ENCODE measurements at regions not wholly inside any gene's neighbourhood (a gene's known extent, or its start where the extent isn't known, plus 50 kb on each side); places are given as distances from the start of the nearest gene placed in this dataset.

- Mint-ChIP-seq H3K36me3 (no peaks in the 10 kb centered on the region), H3K27ac (no peak overlapping the region), H3K9me3 (no peaks in the 10 kb centered on the region), H3K27me3 (no peaks in the 10 kb centered on the region), H3K4me3 (no peak overlapping the region), H3K4me1 (no peaks in the 10 kb centered on the region)
- no peak for ATAC-seq (replicated peaks)
- no peak for DNase-seq
Observed at GRCh38 chr4:125461676-125462363, 147.1 kb downstream of the FAT4 start.

GRCh38 chr4:125464146-125464545 lies 149.4 kb downstream of the FAT4 start:
- H3K9me3 Mint-ChIP-seq: no peaks in the 10 kb centered on the region

GRCh38 chr4:125481334-125482045 lies 166.7 kb downstream of the FAT4 start:
- Mint-ChIP-seq H3K4me3 (no peak overlapping the region), H3K9me3 (peaks cover 0 to 4% of the 10 kb centered on the region in 2 donors), H3K4me1 (no peaks in the 10 kb centered on the region), H3K36me3 (no peaks in the 10 kb centered on the region), H3K27me3 (no peaks in the 10 kb centered on the region), H3K27ac (no peak overlapping the region)
- DNase-seq: no peak
- ATAC-seq (replicated peaks): no peak

More at GRCh38 chr4:125464146-125464545, 149.4 kb downstream of the FAT4 start:
- Mint-ChIP-seq H3K27ac (no peak overlapping the region), H3K27me3 (no peaks in the 10 kb centered on the region), H3K36me3 (no peaks in the 10 kb centered on the region), H3K4me3 (no peak overlapping the region), H3K4me1 (no peaks in the 10 kb centered on the region)
- ATAC-seq (replicated peaks): no peak
- DNase-seq: no peak

GRCh38 chr4:125482822-125483221 lies 168.1 kb downstream of the FAT4 start:
- Mint-ChIP-seq H3K4me1 (no peaks in the 10 kb centered on the region), H3K36me3 (no peaks in the 10 kb centered on the region), H3K27me3 (no peaks in the 10 kb centered on the region), H3K9me3 (peaks cover 0 to 4% of the 10 kb centered on the region in 2 donors), H3K27ac (no peak overlapping the region), H3K4me3 (no peak overlapping the region)
- DNase-seq: no peak
- no peak for ATAC-seq (replicated peaks)

- Mint-ChIP-seq H3K27ac (no peak overlapping the region), H3K4me1 (no peaks in the 10 kb centered on the region), H3K9me3 (peaks cover 4 to 6% of the 10 kb centered on the region in 2 donors), H3K4me3 (no peak overlapping the region), H3K36me3 (no peaks in the 10 kb centered on the region), H3K27me3 (no peaks in the 10 kb centered on the region)
- DNase-seq (no peak), ATAC-seq (replicated peaks) (no peak)
Observed at GRCh38 chr4:125483278-125483677, 168.5 kb downstream of the FAT4 start.

GRCh38 chr4:125484912-125485311 lies 170.2 kb downstream of the FAT4 start:
- H3K9me3 Mint-ChIP-seq: peaks cover 3 to 9% of the 10 kb centered on the region in 2 donors
- no peak for DNase-seq
- H3K4me3 Mint-ChIP-seq: no peak overlapping the region
- ATAC-seq (replicated peaks): no peak
- H3K36me3 Mint-ChIP-seq: no peaks in the 10 kb centered on the region
- H3K27ac Mint-ChIP-seq: no peak overlapping the region
- H3K4me1 Mint-ChIP-seq: no peaks in the 10 kb centered on the region
- no peaks in the 10 kb centered on the region for H3K27me3 Mint-ChIP-seq

- ATAC-seq (replicated peaks): no peak
- no peaks in the 10 kb centered on the region for H3K36me3 Mint-ChIP-seq
- no peaks in the 10 kb centered on the region for H3K27me3 Mint-ChIP-seq
- H3K4me1 Mint-ChIP-seq: no peaks in the 10 kb centered on the region
- no peak overlapping the region for H3K4me3 Mint-ChIP-seq
- no peak for DNase-seq
- H3K9me3 Mint-ChIP-seq: peaks cover 6 to 16% of the 10 kb centered on the region in 2 donors
- H3K27ac Mint-ChIP-seq: no peak overlapping the region
Observed at GRCh38 chr4:125486351-125486750, 171.6 kb downstream of the FAT4 start.

GRCh38 chr4:125489952-125490690 lies 175.4 kb downstream of the FAT4 start:
- H3K4me1 Mint-ChIP-seq: no peaks in the 10 kb centered on the region
- H3K9me3 Mint-ChIP-seq: peaks cover 6 to 16% of the 10 kb centered on the region in 2 donors
- H3K27me3 Mint-ChIP-seq: no peaks in the 10 kb centered on the region
- no peak for ATAC-seq (replicated peaks)
- H3K36me3 Mint-ChIP-seq: no peaks in the 10 kb centered on the region
- H3K27ac Mint-ChIP-seq: no peak overlapping the region
- DNase-seq: no peak
- H3K4me3 Mint-ChIP-seq: no peak overlapping the region

GRCh38 chr4:125492957-125493356 lies 178.2 kb downstream of the FAT4 start:
- H3K4me3 Mint-ChIP-seq: no peak overlapping the region
- no peaks in the 10 kb centered on the region for H3K27me3 Mint-ChIP-seq
- no peak for ATAC-seq (replicated peaks)
- no peaks in the 10 kb centered on the region for H3K4me1 Mint-ChIP-seq
- no peak for DNase-seq
- peaks cover 6 to 15% of the 10 kb centered on the region in 2 donors for H3K9me3 Mint-ChIP-seq
- H3K36me3 Mint-ChIP-seq: no peaks in the 10 kb centered on the region
- no peak overlapping the region for H3K27ac Mint-ChIP-seq

- no peaks in the 10 kb centered on the region for H3K36me3 Mint-ChIP-seq
- no peaks in the 10 kb centered on the region for H3K27me3 Mint-ChIP-seq
- ATAC-seq (replicated peaks): no peak
- no peak overlapping the region for H3K4me3 Mint-ChIP-seq
- H3K9me3 Mint-ChIP-seq: peaks cover 4 to 7% of the 10 kb centered on the region in 2 donors
- DNase-seq: no peak
- H3K4me1 Mint-ChIP-seq: no peaks in the 10 kb centered on the region
- H3K27ac Mint-ChIP-seq: no peak overlapping the region
Observed at GRCh38 chr4:125497861-125498260, 183.1 kb downstream of the FAT4 start.

- no peak for DNase-seq
- Mint-ChIP-seq H3K27me3 (no peaks in the 10 kb centered on the region), H3K36me3 (no peaks in the 10 kb centered on the region), H3K4me1 (no peaks in the 10 kb centered on the region), H3K27ac (no peak overlapping the region), H3K9me3 (peaks cover 4 to 8% of the 10 kb centered on the region in 2 donors), H3K4me3 (no peak overlapping the region)
- ATAC-seq (replicated peaks): no peak
Observed at GRCh38 chr4:125498981-125499380, 184.2 kb downstream of the FAT4 start.

- Mint-ChIP-seq H3K4me1 (no peaks in the 10 kb centered on the region), H3K27me3 (no peaks in the 10 kb centered on the region), H3K9me3 (peaks cover 4 to 8% of the 10 kb centered on the region in 2 donors), H3K4me3 (no peak overlapping the region), H3K27ac (no peak overlapping the region), H3K36me3 (no peaks in the 10 kb centered on the region)
- no peak for ATAC-seq (replicated peaks)
- no peak for DNase-seq
Observed at GRCh38 chr4:125501090-125501489, 186.3 kb downstream of the FAT4 start.

- H3K27me3 Mint-ChIP-seq: no peaks in the 10 kb centered on the region
- H3K4me1 Mint-ChIP-seq: no peaks in the 10 kb centered on the region
- no peak overlapping the region for H3K4me3 Mint-ChIP-seq
- no peaks in the 10 kb centered on the region for H3K36me3 Mint-ChIP-seq
- DNase-seq (no peak), ATAC-seq (replicated peaks) (no peak)
- H3K9me3 Mint-ChIP-seq: peaks cover 4 to 8% of the 10 kb centered on the region in 2 donors
- no peak overlapping the region for H3K27ac Mint-ChIP-seq
Observed at GRCh38 chr4:125501568-125501967, 186.8 kb downstream of the FAT4 start.

GRCh38 chr4:125505621-125506020 lies 190.9 kb downstream of the FAT4 start:
- no peaks in the 10 kb centered on the region for H3K36me3 Mint-ChIP-seq
- ATAC-seq (replicated peaks) (no peak), DNase-seq (no peak)
- no peaks in the 10 kb centered on the region for H3K4me1 Mint-ChIP-seq
- no peak overlapping the region for H3K27ac Mint-ChIP-seq
- no peaks in the 10 kb centered on the region for H3K27me3 Mint-ChIP-seq
- peaks cover 5 to 8% of the 10 kb centered on the region in 2 donors for H3K9me3 Mint-ChIP-seq
- H3K4me3 Mint-ChIP-seq: no peak overlapping the region

- H3K36me3 Mint-ChIP-seq: no peaks in the 10 kb centered on the region
- no peak overlapping the region for H3K27ac Mint-ChIP-seq
- no peak overlapping the region for H3K4me3 Mint-ChIP-seq
- ATAC-seq (replicated peaks): no peak
- H3K4me1 Mint-ChIP-seq: no peaks in the 10 kb centered on the region
- H3K9me3 Mint-ChIP-seq: peaks cover 3 to 7% of the 10 kb centered on the region in 2 donors
- DNase-seq: no peak
- H3K27me3 Mint-ChIP-seq: no peaks in the 10 kb centered on the region
Observed at GRCh38 chr4:125507141-125507540, 192.4 kb downstream of the FAT4 start.
